Testis (tissue), 2 donors: ENCODE measurements at regions not wholly inside any gene's neighbourhood (a gene's known extent, or its start where the extent isn't known, plus 50 kb on each side); places are given as distances from the start of the nearest gene placed in this dataset.

Source experiments
- POLR2A ChIP-seq: fragments of 450-650 bp; IDR thresholded peaks from one replicate; pipeline ENCODE4 v1.6.1; 2017; ENCODE audit warnings: antibody characterized with exemption, mild to moderate bottlenecking, moderate library complexity
- TF ChIP-seq, protein P1 (sequence below), 3 experiments: fragments of 450-650 bp in 2 of 3; fragments of 200-600 bp in 1 of 3; sonication (generic) in 1 of 3; IDR thresholded peaks; one replicate each; pipeline ENCODE4 v1.5.1; 2016 to 2019; ENCODE audit warnings: antibody characterized with exemption in 3 of 3, mild to moderate bottlenecking in 2 of 3, moderate library complexity in 1 of 3

DNA sequence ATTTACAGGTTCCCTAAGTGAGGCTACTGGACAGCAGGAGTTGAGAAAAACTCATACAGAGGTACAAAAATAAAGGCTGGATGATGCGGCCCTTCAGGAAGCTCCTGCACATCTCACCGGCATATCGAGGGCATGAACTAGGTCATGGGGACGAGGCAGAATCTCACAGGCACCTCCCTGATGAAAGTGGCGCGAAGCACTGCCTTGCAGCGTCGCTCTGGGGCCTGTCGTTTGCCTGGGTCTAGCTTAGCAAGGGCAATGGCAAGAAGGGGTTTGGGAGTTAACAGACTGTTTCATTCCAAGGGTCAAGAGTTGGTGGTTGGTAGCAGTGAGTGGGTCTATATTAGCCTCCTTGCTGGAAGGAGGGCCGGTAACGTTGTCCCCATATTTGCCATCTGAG lies 103.5 kb upstream of the IRF2BP2 start:
- TF ChIP-seq, protein P1, sequence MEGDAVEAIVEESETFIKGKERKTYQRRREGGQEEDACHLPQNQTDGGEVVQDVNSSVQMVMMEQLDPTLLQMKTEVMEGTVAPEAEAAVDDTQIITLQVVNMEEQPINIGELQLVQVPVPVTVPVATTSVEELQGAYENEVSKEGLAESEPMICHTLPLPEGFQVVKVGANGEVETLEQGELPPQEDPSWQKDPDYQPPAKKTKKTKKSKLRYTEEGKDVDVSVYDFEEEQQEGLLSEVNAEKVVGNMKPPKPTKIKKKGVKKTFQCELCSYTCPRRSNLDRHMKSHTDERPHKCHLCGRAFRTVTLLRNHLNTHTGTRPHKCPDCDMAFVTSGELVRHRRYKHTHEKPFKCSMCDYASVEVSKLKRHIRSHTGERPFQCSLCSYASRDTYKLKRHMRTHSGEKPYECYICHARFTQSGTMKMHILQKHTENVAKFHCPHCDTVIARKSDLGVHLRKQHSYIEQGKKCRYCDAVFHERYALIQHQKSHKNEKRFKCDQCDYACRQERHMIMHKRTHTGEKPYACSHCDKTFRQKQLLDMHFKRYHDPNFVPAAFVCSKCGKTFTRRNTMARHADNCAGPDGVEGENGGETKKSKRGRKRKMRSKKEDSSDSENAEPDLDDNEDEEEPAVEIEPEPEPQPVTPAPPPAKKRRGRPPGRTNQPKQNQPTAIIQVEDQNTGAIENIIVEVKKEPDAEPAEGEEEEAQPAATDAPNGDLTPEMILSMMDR (IDR thresholded peaks at IDR 0.05) = no peak
- TF ChIP-seq POLR2A = no peak
